Dedifferentiated amniotic fluid mesenchymal stem cell (primary cell): ENCODE measurements at regions not wholly inside any gene's neighbourhood (a gene's known extent, or its start where the extent isn't known, plus 50 kb on each side); places are given as distances from the start of the nearest gene placed in this dataset.
"Not testable (repeated sequence)": the region's sequence is repeated elsewhere in the genome, so short reads cannot be mapped to it uniquely, and the experiment has no call there.

ENCODE experiments used
- DNase-seq: peaks from one replicate; pipeline ENCODE4 v3.0.0-alpha.2; 2016; ENCODE audit errors: extremely low spot score

DNA sequence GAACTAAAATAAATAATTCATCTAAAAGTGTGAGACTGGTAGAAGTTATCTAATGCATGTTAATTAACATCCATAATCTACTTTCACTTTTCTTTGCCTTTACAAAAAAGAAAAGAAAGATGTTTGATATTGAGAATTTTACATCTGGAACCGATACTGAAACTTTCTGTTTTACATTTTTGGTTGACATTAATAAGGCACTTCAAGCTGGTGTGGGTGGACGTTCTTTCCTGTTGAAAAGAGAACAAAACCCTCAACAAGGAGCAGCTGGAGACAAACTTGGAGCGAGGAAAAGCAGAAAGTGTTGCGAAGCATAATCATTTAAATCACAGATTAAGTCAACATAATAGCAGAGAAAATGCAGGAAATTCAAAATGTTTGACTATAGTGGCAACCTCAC, 575.2 kb upstream of the ADGRB3 start:
- no peak for DNase-seq

- DNase-seq: no peak
These were observed 575.8 kb upstream of the ADGRB3 start for GRCh38 chr6:68059261-68059660.

GRCh38 chr6:68056596-68056995, 578.5 kb upstream of the ADGRB3 start:
- DNase-seq: not testable (repeated sequence)

DNA sequence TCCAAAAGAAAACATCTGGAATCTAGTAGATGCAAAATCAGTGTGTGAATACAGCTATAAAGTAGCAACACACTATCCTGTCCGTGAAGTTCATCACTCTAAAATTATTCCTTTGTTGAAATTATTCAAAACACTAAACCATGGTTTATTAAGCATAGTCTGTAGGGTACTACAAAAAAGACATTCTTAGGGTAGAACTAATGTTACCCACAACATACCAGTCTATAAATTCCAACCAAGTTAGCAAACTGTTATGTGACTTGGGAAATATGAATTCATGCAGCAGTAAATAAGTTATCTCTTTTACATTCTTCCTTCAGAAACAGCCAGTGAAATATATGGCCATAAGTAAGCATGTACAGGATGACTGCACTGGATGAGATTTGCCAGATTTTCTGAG, 580.3 kb upstream of the ADGRB3 start:
- DNase-seq: no peak

DNA sequence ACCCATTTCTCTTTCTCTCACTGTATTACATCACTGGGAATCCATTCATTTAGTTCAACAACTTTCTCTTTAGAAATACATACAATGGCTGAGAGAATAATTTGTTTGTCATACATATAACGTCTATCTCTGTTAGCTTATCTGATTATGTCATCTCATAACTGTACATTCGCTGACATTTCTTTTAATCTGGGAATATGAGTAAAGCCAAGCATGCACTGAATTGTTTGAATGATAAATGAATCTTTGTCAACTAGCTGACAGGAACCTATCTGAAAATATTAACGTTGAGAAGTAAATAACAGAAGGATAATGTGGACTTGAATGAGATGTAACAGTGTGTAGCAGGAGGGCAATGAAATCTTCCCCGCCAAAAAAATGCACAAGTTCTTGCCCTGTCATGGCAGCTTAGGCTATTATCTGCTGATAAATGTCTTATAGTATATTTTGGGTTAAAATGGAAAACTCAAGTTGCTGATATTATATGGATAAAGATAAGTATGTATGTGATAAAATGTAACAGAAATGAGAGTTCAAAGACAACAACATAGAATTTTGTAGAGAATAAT, 581.2 kb upstream of the ADGRB3 start:
- no peak for DNase-seq

- DNase-seq: no peak
These were observed 582.8 kb upstream of the ADGRB3 start for GRCh38 chr6:68052234-68052633.

GRCh38 chr6:68049562-68049961, 585.5 kb upstream of the ADGRB3 start:
- no peak for DNase-seq

GRCh38 chr6:68046756-68047155, 588.3 kb upstream of the ADGRB3 start:
- DNase-seq: no peak

GRCh38 chr6:68046302-68046701, 588.8 kb upstream of the ADGRB3 start:
- no peak for DNase-seq

GRCh38 chr6:68045193-68045592, 589.9 kb upstream of the ADGRB3 start:
- DNase-seq: no peak

GRCh38 chr6:68044264-68044663, 590.8 kb upstream of the ADGRB3 start:
- no peak for DNase-seq

DNA sequence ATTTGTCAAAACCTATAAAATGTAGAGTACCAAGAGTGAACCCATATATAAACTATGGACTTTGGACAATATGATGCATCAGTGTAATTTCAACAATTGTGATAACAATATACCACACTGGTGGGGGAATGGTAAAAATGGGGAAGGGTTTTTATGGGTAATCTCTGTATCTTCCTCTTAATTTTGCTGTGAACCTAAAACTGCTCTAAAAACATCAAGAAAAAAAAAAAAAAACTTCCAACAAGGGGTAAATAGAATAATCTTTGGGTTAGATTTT, 592.0 kb upstream of the ADGRB3 start:
- no peak for DNase-seq

- no peak for DNase-seq
These were observed 592.6 kb upstream of the ADGRB3 start for GRCh38 chr6:68042339-68043121.

DNA sequence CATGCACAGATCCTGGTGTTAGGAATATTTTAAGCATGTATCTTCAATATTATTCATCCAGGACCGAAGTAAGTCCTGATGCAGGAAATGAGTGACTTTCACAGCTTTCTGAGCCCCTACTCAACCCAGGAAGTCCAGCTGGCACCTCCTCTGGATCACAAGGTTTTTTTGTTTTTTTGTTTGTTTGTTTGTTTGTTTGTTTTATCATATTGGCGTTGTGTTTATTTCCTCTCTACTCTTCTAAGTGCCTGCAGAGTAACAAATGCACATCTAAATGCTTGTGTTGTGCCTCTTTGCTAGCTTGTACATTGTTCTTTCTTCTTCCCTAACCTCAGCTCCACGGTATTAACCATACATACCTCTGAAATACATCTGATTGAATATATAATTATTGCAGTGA, 594.3 kb upstream of the ADGRB3 start:
- no peak for DNase-seq

GRCh38 chr6:68040312-68040778, 594.7 kb upstream of the ADGRB3 start:
- no peak for DNase-seq

DNA sequence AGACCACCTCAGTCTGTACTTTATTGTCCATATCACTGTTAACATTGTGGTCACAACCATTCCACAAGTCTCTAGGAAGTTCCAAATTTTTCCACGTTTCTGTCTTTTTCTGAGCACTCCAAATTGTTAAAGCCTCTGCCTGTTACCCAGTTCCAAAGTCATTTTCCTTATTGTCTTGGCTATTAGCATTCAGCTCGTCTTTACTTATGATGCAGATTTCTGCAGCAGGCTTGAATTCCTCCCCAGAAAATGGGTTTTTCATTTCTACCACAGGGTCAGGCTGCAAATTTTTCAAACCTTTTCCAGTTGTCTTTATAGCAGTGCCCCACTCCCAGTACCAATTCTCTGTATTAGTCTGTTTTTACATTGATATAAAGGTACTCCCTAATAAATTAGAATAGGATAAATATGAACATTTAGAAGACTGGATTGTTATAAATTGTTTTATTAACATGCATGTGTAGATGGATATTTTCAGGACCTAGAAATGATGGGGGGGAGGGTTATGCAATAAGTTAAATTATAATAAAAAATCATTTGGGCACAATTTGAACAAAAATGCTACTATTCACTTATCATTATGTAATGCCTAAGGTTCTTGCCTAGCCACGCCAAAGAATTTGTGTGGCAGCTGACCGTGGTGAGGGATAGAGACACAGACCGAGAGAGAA, 595.3 kb upstream of the ADGRB3 start:
- DNase-seq: no peak

DNA sequence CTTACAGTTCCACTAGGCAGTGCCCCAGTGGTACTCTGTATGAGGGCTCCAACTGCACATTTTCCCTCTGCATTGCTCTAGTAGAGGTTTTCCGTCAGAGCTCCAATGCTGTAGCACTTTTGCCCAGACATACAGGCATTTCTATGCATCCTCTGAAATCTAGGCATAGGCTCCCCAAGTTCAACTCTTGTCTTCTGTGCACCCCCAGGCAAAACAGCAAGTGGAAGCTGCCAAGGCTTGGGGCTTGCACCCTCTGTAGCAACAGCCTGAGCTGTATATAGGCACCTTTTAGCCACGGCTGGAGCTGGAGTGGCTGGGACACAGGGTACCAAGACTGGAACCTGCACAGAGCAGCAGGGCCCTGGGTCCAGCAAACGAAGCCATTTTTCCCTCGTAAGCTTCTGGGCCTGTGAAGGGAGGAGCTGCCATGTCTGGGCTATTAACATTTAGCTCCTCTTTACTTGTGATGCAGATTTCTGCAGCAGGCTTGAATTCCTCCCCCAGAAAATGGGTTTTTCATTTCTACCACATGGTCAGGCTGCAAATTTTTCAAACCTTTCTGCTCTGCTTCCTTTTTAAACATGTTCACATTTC, 596.2 kb upstream of the ADGRB3 start:
- no peak for DNase-seq

GRCh38 chr6:68032217-68032616, 602.9 kb upstream of the ADGRB3 start:
- no peak for DNase-seq

DNA sequence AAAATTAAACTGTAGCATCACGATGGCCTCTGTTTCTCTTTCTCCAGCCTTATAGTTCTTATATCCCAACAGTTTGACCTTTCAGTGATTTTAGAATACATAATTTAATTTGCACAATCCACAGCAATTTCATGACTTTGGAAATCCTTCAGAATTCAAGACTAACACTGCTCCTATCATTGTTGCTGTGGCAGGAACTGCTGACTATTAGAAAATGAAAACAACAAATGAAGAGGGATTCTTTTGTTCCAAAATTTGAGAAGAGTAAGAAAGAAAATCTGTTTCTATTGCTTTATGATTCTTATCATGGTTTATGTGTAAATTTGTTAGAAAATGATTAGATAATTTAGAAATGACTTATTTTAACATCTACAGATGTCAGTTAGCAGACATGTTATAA, 604.0 kb upstream of the ADGRB3 start:
- no peak for DNase-seq

DNA sequence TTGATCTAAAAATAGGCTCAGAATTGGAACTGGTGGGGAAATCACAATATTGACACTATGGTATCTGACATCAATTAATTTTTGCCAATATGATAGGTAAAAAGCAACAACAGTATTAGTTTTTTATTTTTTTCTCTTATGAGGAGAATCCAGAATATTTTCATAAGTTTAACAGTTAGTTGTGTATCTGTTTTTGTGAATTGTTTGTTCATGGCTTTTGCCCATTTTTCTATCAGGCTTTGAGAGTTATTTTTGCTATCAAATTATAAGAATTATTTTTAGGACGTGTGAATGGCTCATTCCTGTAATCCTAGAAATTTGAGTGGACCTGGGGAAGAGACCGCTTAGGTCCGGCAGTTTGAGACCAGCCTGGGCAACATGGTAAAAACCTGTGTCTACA, 608.6 kb upstream of the ADGRB3 start:
- DNase-seq: no peak

DNA sequence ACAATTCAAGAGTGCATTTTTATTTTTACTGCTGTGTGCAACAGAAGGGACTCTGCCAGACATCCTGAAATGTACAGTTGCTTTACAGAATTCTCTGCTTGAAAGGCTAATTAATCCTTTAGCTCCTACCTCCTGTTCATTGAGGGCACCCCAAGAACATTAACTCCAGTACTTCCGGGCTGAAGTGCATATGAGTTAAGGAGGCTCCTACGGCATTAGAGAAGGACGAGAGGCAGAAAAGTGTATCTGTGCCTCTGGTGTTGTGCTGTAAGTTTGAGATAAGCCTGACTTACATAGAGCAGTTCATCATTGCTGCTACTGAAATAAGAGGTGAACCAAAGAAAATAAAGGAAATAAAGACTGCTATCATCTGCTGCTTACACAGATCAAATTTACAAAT, 609.3 kb upstream of the ADGRB3 start:
- DNase-seq: no peak

DNA sequence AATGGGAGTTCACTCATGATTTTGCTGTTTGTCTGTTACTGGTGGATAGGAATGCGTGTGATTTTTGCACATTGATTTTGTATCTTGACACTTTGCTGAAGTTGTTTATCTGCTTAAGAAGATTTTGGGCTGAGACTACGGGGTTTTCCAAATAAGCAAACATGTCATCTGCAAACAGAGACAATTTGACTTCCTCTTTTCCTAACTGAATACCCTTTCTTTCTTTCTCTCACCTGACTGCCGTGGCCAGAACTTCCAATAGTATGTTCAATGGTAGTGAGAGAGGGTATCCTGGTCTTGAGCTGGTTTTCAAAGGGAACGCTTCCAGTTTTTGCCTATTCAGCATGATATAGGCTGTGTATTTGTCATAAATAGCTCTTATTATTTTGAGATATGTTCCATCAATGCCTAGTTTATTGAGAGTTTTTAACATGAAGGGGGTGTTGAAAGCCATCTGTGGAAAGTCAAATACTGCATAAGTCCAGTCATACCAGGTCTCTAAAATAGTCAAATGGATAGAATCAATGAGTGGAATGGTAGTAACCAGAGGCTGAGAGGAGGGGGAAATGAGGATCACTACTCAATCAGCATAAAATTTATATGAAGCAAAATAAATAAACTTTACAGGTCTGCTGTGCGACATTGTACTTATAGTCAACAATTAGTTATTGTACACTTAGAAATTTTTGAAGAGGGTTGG, 610.4 kb upstream of the ADGRB3 start:
- DNase-seq: no peak
